ENCODE measurements at regions not wholly inside any gene's neighbourhood (a gene's known extent, or its start where the extent isn't known, plus 50 kb on each side); places are given as distances from the start of the nearest gene placed in this dataset.

GRCh38 chr10:128694851-128695725, 568.9 kb upstream of the MKI67 start:
- no TSS peak for BruUV-seq (replicated peaks)
- Histone ChIP-seq H3K79me2 (ENCODE audit: insufficient read depth, low read length) (no peaks in the 10 kb centered on the region), H3K4me1 (ENCODE audit: insufficient read depth, low read length) (no peaks in the 10 kb centered on the region), H3K4me2 (ENCODE audit: low read depth, low read length) (no peak overlapping the region), H2AFZ (ENCODE audit: low read length) (no peak overlapping the region), H3K27ac (ENCODE audit: extremely low read length, insufficient read depth, low read length) (no peak overlapping the region), H3K9ac (ENCODE audit: insufficient read depth, low read depth, low read length) (no peak overlapping the region), H3K36me3 (replicated peaks in 1 of 2; ENCODE audit: control insufficient read depth in 1 of 2, insufficient read depth in 2 of 2, low read length in 2 of 2) (no peaks in the 10 kb centered on the region), H3K9me3 (ENCODE audit: low read length) (no peaks in the 10 kb centered on the region), H4K20me1 (ENCODE audit: insufficient read depth, low read length) (no peaks in the 10 kb centered on the region), H3K27me3 (ENCODE audit: control insufficient read depth in 1 of 2, insufficient read depth in 2 of 2, low read length in 2 of 2) (peaks cover 0 to 41% of the 10 kb centered on the region in 2 experiments; a peak in 3 of 5 replicates), H3K4me3 (replicated peaks in 1 of 3; ENCODE audit: insufficient read depth in 1 of 3, low read depth in 2 of 3, low read length in 3 of 3) (no peak overlapping the region)
- ATAC-seq, result no peak
- ChIA-PET POLR2A (no interaction called here), CTCF (ENCODE audit: low intra/inter-chr PET ratio, low total read pairs) (no interaction called here)
- WGBS (ENCODE audit: low lambda C conversion rate), result 52% methylated on average over 17 of the region's 17 CpGs
- FAIRE-seq, result no peak
- DNase-seq (ENCODE audit: low spot score), result no peak
- intact Hi-C loops (cut with micrococcal nuclease; ENCODE audit: unreplicated experiment), result no loop called here
- in situ Hi-C loops (cut with HindIII; ENCODE audit: extremely low pct_ligation_motif_present, low pct_unique_long_range_greater_than_20kb), result no loop called here
- no peak for TF ChIP-seq ZIK1 (CRISPR knock-in tag; IDR thresholded peaks at IDR 0.05; ENCODE audit: borderline replicate concordance, low read depth)
- no peak for TF ChIP-seq ZNF281 (CRISPR knock-in tag; IDR thresholded peaks at IDR 0.05; ENCODE audit: borderline replicate concordance)
- TF ChIP-seq, protein P1, sequence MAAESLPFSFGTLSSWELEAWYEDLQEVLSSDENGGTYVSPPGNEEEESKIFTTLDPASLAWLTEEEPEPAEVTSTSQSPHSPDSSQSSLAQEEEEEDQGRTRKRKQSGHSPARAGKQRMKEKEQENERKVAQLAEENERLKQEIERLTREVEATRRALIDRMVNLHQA (CRISPR knock-in tag; IDR thresholded peaks at IDR 0.05), result no peak
- no peak for TF ChIP-seq ZNF350 (CRISPR knock-in tag; IDR thresholded peaks at IDR 0.05; ENCODE audit: borderline replicate concordance, low read depth)
- TF ChIP-seq AHDC1 (CRISPR knock-in tag; IDR thresholded peaks at IDR 0.05; ENCODE audit: borderline replicate concordance), result no peak
- no peak for TF ChIP-seq TBX2 (CRISPR knock-in tag; IDR thresholded peaks at IDR 0.05; ENCODE audit: borderline replicate concordance)
- TF ChIP-seq POLR2AphosphoS5 (IDR thresholded peaks at IDR 0.05; ENCODE audit: low read depth, low read length), result no peak
- TF ChIP-seq ZNF546 (CRISPR knock-in tag; conservative IDR thresholded peaks at IDR 0.05), result no peak
- TF ChIP-seq RCOR2 (CRISPR knock-in tag; IDR thresholded peaks at IDR 0.05), result no peak
- no peak for TF ChIP-seq ETV6 (CRISPR knock-in tag; conservative IDR thresholded peaks at IDR 0.05)
- TF ChIP-seq SRSF9 (IDR thresholded peaks at IDR 0.05; ENCODE audit: borderline replicate concordance, insufficient read depth, low read depth, low read length, poor library complexity, severe bottlenecking), result no peak
- TF ChIP-seq, protein P2, sequence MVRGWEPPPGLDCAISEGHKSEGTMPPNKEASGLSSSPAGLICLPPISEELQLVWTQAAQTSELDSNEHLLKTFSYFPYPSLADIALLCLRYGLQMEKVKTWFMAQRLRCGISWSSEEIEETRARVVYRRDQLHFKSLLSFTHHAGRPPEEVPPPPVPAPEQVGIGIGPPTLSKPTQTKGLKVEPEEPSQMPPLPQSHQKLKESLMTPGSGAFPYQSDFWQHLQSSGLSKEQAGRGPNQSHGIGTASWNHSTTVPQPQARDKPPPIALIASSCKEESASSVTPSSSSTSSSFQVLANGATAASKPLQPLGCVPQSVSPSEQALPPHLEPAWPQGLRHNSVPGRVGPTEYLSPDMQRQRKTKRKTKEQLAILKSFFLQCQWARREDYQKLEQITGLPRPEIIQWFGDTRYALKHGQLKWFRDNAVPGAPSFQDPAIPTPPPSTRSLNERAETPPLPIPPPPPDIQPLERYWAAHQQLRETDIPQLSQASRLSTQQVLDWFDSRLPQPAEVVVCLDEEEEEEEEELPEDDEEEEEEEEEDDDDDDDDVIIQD (CRISPR knock-in tag; IDR thresholded peaks at IDR 0.05; ENCODE audit: low read depth), result no peak
- TF ChIP-seq ZKSCAN8 (CRISPR knock-in tag; IDR thresholded peaks at IDR 0.05; ENCODE audit: borderline replicate concordance), result no peak

Measured in HepG2 (cell line).